AG04449 (cell line): ENCODE measurements at regions not wholly inside any gene's neighbourhood (a gene's known extent, or its start where the extent isn't known, plus 50 kb on each side); places are given as distances from the start of the nearest gene placed in this dataset.
A peak's percentile ranks its signal among the peaks of the same experiment; 100 is the strongest.

Experiments
- CTCF ChIA-PET: fragments of 350-600 bp; formaldehyde crosslinking; extraction: SDS; loops from one replicate; lab custom pipeline; 2021; ENCODE audit warnings: antibody characterized with exemption; lab: Yijun Ruan, JAX
- POLR2A ChIA-PET: fragments of 400-600, 350-600 bp; formaldehyde crosslinking; extraction: SDS; loops from one replicate; lab custom pipeline; 2020; ENCODE audit warnings: antibody characterized with exemption, inconsistent platforms; lab: Yijun Ruan, JAX
- DNase-seq: peaks from one replicate; pipeline ENCODE4 v3.0.0-alpha.2; 2010; ENCODE audit warnings: low read depth, low spot score
- H3K4me3 ChIP-seq: 2 replicates; pipeline ENCODE4 v1.5.1; 2011; ENCODE audit warnings: low read depth, mild to moderate bottlenecking, control low read depth, low read length
- CTCF ChIP-seq: IDR thresholded peaks from one replicate; pipeline ENCODE4 v1.5.1; 2011; ENCODE audit warnings: mild to moderate bottlenecking, moderate library complexity, low read length, control low read depth, inconsistent platforms; ENCODE audit not compliant: insufficient read depth; ENCODE audit errors: missing control alignments

GRCh38 chrX:124506066-124506465, 159.7 kb downstream of the SH2D1A start:
- no peak overlapping the region for H3K4me3 ChIP-seq
- CTCF ChIA-PET: no interaction called here
- no peak for DNase-seq
- no peak for TF ChIP-seq CTCF
- POLR2A ChIA-PET: no interaction called here

GRCh38 chrX:124507246-124507645, 160.9 kb downstream of the SH2D1A start:
- no peak for DNase-seq
- POLR2A ChIA-PET: no interaction called here
- H3K4me3 ChIP-seq: no peak overlapping the region
- no peak for TF ChIP-seq CTCF
- CTCF ChIA-PET: no interaction called here

- ChIA-PET CTCF (interaction anchor here (1.1 kb wide), 1 partner anchor 34 kb away, joined by 3 read pairs; no protein-coding TSS in a partner anchor), POLR2A (interaction anchor here (1.0 kb wide), 1 partner anchor 37 kb away, joined by 3 read pairs; no protein-coding TSS in a partner anchor)
- H3K4me3 ChIP-seq: no peak overlapping the region
- DNase-seq: peak; percentile 41
- TF ChIP-seq CTCF: no peak
Observed at GRCh38 chrX:124518885-124519284, 172.5 kb downstream of the SH2D1A start.

- no peak overlapping the region for H3K4me3 ChIP-seq
- ChIA-PET POLR2A (no interaction called here), CTCF (no interaction called here)
- no peak for TF ChIP-seq CTCF
- no peak for DNase-seq
Observed at GRCh38 chrX:124524852-124525251, 178.5 kb downstream of the SH2D1A start.

- ChIA-PET CTCF (no interaction called here), POLR2A (no interaction called here)
- no peak for DNase-seq
- TF ChIP-seq CTCF: no peak
- no peak overlapping the region for H3K4me3 ChIP-seq
Observed at GRCh38 chrX:124529786-124530185, 183.4 kb downstream of the SH2D1A start.

- ChIA-PET POLR2A (no interaction called here), CTCF (no interaction called here)
- TF ChIP-seq CTCF: no peak
- DNase-seq: no peak
- no peak overlapping the region for H3K4me3 ChIP-seq
Observed at GRCh38 chrX:124530803-124531202, 184.4 kb downstream of the SH2D1A start.

GRCh38 chrX:124534536-124534935, 188.2 kb downstream of the SH2D1A start:
- ChIA-PET CTCF (no interaction called here), POLR2A (no interaction called here)
- no peak for TF ChIP-seq CTCF
- no peak overlapping the region for H3K4me3 ChIP-seq
- DNase-seq: no peak
